ENCODE measurements at regions not wholly inside any gene's neighbourhood (a gene's known extent, or its start where the extent isn't known, plus 50 kb on each side); places are given as distances from the start of the nearest gene placed in this dataset.

DNA sequence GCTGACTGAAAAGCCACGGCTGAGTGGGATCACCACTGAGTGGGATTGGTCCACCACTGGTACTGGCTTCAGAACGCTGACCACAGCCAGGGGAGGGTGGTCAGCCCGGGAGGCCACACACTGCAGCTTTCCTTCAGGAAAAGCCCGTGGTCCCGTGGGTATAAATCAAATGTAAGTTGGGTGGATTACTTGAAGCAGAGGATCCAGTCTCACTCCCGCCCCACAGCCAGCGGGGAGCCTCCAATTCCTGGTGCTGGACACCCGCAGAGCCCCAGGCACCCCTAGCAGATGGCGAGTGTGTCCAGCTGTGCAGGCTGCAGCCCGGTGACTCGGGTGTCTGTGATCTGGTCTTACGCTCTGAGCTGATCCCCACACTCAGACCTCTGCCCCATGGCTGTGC lies 231.1 kb upstream of the ZNF32 start:
- no peaks in the 10 kb centered on the region for H3K36me3 ChIP-seq (replicated peaks)
- TF ChIP-seq CTCF (IDR thresholded peaks at IDR 0.05; ENCODE audit: low read depth, low read length, missing control alignments) = no peak
- no peak overlapping the region for H3K4me3 ChIP-seq (ENCODE audit: low read depth, low read length)
- in situ Hi-C loops (cut with HindIII; ENCODE audit: low pct_ligation_motif_present, low sequenced_read_pairs) = no loop called here
- no peak overlapping the region for H3K27ac ChIP-seq
- DNase-seq = no peak
- no peaks in the 10 kb centered on the region for H3K27me3 ChIP-seq (replicated peaks)

- DNase-seq = no peak
- Histone ChIP-seq H3K4me3 (ENCODE audit: low read depth, low read length) (no peak overlapping the region), H3K36me3 (replicated peaks) (no peaks in the 10 kb centered on the region), H3K27ac (no peak overlapping the region), H3K27me3 (replicated peaks) (no peaks in the 10 kb centered on the region)
- TF ChIP-seq CTCF (IDR thresholded peaks at IDR 0.05; ENCODE audit: low read depth, low read length, missing control alignments) = no peak
- in situ Hi-C loops (cut with HindIII; ENCODE audit: low pct_ligation_motif_present, low sequenced_read_pairs) = no loop called here
These were observed 230.5 kb upstream of the ZNF32 start for GRCh38 chr10:43879162-43879561.

DNA sequence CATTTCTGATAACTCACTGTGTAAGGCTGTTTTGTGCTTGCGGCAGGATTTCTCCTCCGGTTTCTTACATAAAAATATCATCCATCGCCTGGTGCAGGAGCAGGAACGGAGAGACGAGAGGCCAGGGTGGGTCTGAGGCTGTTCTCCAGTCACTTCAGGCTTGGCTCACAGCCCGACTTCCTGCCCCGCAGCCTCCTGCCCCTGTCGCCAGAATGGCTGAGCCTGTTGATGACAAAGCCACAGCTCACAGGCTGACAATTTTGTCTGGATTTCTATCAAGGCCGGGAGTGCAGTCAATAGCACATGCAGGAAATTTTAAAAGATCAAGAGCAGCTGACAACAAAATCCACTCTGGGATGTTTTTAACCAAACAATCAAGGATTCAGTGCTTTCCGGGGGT lies 229.7 kb upstream of the ZNF32 start:
- TF ChIP-seq CTCF (IDR thresholded peaks at IDR 0.05; ENCODE audit: low read depth, low read length, missing control alignments) = no peak

GRCh38 chr10:43876976-43877375 lies 228.3 kb upstream of the ZNF32 start:
- no peak for DNase-seq
- TF ChIP-seq CTCF (IDR thresholded peaks at IDR 0.05; ENCODE audit: low read depth, low read length, missing control alignments) = no peak
- in situ Hi-C loops (cut with HindIII; ENCODE audit: low pct_ligation_motif_present, low sequenced_read_pairs) = no loop called here
- no peak overlapping the region for H3K4me3 ChIP-seq (ENCODE audit: low read depth, low read length)
- H3K27me3 ChIP-seq (replicated peaks) = no peaks in the 10 kb centered on the region
- no peaks in the 10 kb centered on the region for H3K36me3 ChIP-seq (replicated peaks)
- no peak overlapping the region for H3K27ac ChIP-seq

More for the DNA sequence above, 229.7 kb upstream of the ZNF32 start:
- H3K4me3 ChIP-seq (ENCODE audit: low read depth, low read length) = no peak overlapping the region
- no peak for DNase-seq
- H3K36me3 ChIP-seq (replicated peaks) = no peaks in the 10 kb centered on the region
- H3K27ac ChIP-seq = no peak overlapping the region
- no peaks in the 10 kb centered on the region for H3K27me3 ChIP-seq (replicated peaks)
- in situ Hi-C loops (cut with HindIII; ENCODE audit: low pct_ligation_motif_present, low sequenced_read_pairs) = no loop called here

- no peak for DNase-seq
- H3K27ac ChIP-seq = no peak overlapping the region
- in situ Hi-C loops (cut with HindIII; ENCODE audit: low pct_ligation_motif_present, low sequenced_read_pairs) = no loop called here
- no peak for TF ChIP-seq CTCF (IDR thresholded peaks at IDR 0.05; ENCODE audit: low read depth, low read length, missing control alignments)
- no peaks in the 10 kb centered on the region for H3K36me3 ChIP-seq (replicated peaks)
- no peak overlapping the region for H3K4me3 ChIP-seq (ENCODE audit: low read depth, low read length)
- H3K27me3 ChIP-seq (replicated peaks) = no peaks in the 10 kb centered on the region
These were observed 226.3 kb upstream of the ZNF32 start for GRCh38 chr10:43874984-43875383.

DNA sequence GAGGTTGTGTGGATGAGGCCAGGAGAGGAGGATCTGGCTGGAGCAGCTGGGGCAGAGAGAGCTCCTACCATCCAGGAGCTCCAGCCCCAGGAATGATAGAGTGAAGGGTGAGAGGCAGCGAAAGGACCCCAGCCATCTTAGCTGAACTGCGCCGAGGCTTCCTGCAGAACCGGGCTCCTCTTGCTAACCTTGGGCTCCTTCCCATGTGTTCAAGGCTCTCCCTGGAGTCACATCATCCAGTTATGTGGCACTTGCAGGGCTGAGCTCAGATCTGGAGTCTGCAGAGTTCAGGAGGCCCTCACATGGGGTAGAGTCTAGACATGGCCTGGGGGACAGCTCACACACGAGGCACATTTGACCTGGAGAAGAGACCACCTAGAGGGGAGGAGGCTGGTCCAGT lies 225.0 kb upstream of the ZNF32 start:
- no peak for DNase-seq
- in situ Hi-C loops (cut with HindIII; ENCODE audit: low pct_ligation_motif_present, low sequenced_read_pairs) = no loop called here
- Histone ChIP-seq H3K27ac (no peak overlapping the region), H3K27me3 (replicated peaks) (no peaks in the 10 kb centered on the region), H3K4me3 (ENCODE audit: low read depth, low read length) (no peak overlapping the region), H3K36me3 (replicated peaks) (no peaks in the 10 kb centered on the region)
- TF ChIP-seq CTCF (IDR thresholded peaks at IDR 0.05; ENCODE audit: low read depth, low read length, missing control alignments) = no peak

All from brain microvascular endothelial cell (primary cell).